Gastroesophageal sphincter (tissue), 3 donors: ENCODE measurements at regions not wholly inside any gene's neighbourhood (a gene's known extent, or its start where the extent isn't known, plus 50 kb on each side); places are given as distances from the start of the nearest gene placed in this dataset.

Experiments
- EP300 ChIP-seq: sonication (generic); formaldehyde crosslinking; IDR thresholded peaks from one replicate; pipeline ENCODE4 v1.6.1; 2017; ENCODE audit warnings: antibody characterized with exemption, mild to moderate bottlenecking
- POLR2A ChIP-seq, 2 donors: fragments of 450-650 bp; IDR thresholded peaks; one replicate each; pipeline ENCODE4 v1.6.1; 2017; ENCODE audit warnings: antibody characterized with exemption in 2 of 2, mild to moderate bottlenecking in 2 of 2, moderate library complexity in 1 of 2
- POLR2AphosphoS5 ChIP-seq: sonication (generic); formaldehyde crosslinking; IDR thresholded peaks from one replicate; pipeline ENCODE4 v1.6.1; 2017; ENCODE audit warnings: antibody characterized with exemption
- TF ChIP-seq, protein P1 (sequence below), 4 experiments: fragments of 200-600 bp in 2 of 4; fragments of 450-650 bp in 2 of 4; sonication (generic) in 1 of 4; IDR thresholded peaks; one replicate each; pipeline ENCODE4 v1.5.1; 2017 to 2019; ENCODE audit warnings: antibody characterized with exemption in 4 of 4, mild to moderate bottlenecking in 2 of 4, moderate library complexity in 2 of 4

DNA sequence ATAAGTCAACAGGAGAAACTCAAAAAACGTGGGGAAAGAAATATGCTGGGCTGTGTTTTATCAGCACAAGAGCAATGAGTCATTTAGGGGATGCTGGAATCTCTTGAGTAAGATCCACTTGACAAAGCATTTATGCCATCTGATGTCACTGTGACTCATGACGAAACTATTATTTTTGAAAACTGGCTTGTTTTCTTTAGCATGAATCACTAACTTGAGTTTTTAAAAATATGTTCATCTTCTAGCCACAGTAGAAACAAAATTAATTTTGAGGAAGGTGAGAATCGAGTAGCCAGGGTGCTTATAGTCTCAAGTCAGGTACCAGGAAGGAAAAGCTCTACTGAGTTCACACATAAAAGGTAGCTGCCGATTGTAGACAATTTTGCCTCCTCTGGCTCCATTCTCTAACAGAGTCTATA is 456.2 kb upstream of the MGAT4C start:
- TF ChIP-seq POLR2A (IDR thresholded peaks at IDR 0.05) = no peak
- no peak for TF ChIP-seq POLR2AphosphoS5
- TF ChIP-seq, protein P1, sequence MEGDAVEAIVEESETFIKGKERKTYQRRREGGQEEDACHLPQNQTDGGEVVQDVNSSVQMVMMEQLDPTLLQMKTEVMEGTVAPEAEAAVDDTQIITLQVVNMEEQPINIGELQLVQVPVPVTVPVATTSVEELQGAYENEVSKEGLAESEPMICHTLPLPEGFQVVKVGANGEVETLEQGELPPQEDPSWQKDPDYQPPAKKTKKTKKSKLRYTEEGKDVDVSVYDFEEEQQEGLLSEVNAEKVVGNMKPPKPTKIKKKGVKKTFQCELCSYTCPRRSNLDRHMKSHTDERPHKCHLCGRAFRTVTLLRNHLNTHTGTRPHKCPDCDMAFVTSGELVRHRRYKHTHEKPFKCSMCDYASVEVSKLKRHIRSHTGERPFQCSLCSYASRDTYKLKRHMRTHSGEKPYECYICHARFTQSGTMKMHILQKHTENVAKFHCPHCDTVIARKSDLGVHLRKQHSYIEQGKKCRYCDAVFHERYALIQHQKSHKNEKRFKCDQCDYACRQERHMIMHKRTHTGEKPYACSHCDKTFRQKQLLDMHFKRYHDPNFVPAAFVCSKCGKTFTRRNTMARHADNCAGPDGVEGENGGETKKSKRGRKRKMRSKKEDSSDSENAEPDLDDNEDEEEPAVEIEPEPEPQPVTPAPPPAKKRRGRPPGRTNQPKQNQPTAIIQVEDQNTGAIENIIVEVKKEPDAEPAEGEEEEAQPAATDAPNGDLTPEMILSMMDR (IDR thresholded peaks at IDR 0.05) = no peak
- TF ChIP-seq EP300 = no peak
